Spleen (tissue), 7 donors: ENCODE measurements at regions not wholly inside any gene's neighbourhood (a gene's known extent, or its start where the extent isn't known, plus 50 kb on each side); places are given as distances from the start of the nearest gene placed in this dataset.

ENCODE experiments used
- POLR2A ChIP-seq, 3 donors: fragments of 450-650 bp; IDR thresholded peaks; one replicate each; pipeline ENCODE4 v1.5.1; 2017; ENCODE audit warnings: antibody characterized with exemption in 3 of 3, mild to moderate bottlenecking in 1 of 3
- TF ChIP-seq, protein P1 (sequence below), 11 experiments: fragments of 200-600 bp in 7 of 11; fragments of 450-650 bp in 4 of 11; sonication (generic) in 4 of 11; IDR thresholded peaks in 8 of 11; conservative IDR thresholded peaks in 3 of 11; 1 replicate in 7 of 11; 2 replicates in 4 of 11; pipeline versions ENCODE4 v1.4.0 to v1.8.0; 2016 to 2021; ENCODE audit warnings: antibody characterized with exemption in 11 of 11, inconsistent platforms in 4 of 11, mild to moderate bottlenecking in 1 of 11
- donor health status: DM: no; HTN: no; CAD: no; lungs with moderate emphysema.
- donor health status: DM: no; HTN: no; CAD: no.
- donor health status: DM: no; HTN: no; CAD: no.

DNA sequence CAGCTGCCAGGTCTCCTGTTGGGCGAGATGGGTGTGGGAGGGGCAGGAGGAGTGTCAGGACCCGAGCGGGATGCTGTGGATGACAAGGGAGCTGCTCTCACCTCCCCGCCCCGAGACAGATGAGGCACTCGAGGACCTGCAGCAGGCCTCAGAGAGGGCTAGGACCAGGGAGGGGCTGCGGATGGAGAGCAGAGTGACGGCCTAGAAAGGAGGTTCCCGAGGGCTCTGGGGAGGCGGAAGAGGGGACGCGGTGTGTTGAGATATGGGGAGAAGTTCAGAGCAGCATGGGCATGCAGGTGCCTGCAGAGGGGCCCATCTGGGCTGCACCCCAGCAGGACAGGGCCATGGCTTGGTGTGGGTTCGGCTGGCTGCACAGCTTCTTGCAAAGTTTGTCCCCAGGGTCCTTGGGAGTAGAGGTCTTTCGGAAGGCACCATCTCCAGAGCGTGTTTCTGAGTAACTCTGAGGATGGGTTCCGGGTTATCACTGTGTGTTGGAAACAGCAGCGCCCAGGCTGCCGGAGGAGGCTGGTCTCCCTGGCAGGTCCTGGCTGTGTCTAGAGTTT, 104.6 kb downstream of the PAX1 start:
- TF ChIP-seq, protein P1, sequence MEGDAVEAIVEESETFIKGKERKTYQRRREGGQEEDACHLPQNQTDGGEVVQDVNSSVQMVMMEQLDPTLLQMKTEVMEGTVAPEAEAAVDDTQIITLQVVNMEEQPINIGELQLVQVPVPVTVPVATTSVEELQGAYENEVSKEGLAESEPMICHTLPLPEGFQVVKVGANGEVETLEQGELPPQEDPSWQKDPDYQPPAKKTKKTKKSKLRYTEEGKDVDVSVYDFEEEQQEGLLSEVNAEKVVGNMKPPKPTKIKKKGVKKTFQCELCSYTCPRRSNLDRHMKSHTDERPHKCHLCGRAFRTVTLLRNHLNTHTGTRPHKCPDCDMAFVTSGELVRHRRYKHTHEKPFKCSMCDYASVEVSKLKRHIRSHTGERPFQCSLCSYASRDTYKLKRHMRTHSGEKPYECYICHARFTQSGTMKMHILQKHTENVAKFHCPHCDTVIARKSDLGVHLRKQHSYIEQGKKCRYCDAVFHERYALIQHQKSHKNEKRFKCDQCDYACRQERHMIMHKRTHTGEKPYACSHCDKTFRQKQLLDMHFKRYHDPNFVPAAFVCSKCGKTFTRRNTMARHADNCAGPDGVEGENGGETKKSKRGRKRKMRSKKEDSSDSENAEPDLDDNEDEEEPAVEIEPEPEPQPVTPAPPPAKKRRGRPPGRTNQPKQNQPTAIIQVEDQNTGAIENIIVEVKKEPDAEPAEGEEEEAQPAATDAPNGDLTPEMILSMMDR (IDR thresholded peaks at IDR 0.05 in 8 of 11, conservative IDR thresholded peaks at IDR 0.05 in 3 of 11): no peak
- TF ChIP-seq POLR2A (IDR thresholded peaks at IDR 0.05): no peak
